ENCODE measurements at regions not wholly inside any gene's neighbourhood (a gene's known extent, or its start where the extent isn't known, plus 50 kb on each side); places are given as distances from the start of the nearest gene placed in this dataset.

- no peaks in the 10 kb centered on the region for H3K27me3 ChIP-seq (ENCODE audit: control insufficient read depth, insufficient read depth, low read length)
- H3K36me3 ChIP-seq (ENCODE audit: control insufficient read depth, insufficient read depth, low read length), result no peaks in the 10 kb centered on the region
- no peaks in the 10 kb centered on the region for H3K9me3 ChIP-seq (ENCODE audit: control insufficient read depth, insufficient read depth, low read length)
- H3K4me3 ChIP-seq (ENCODE audit: low read length), result no peak overlapping the region
- H3K27ac ChIP-seq (ENCODE audit: low read length), result no peak overlapping the region
- no peak for DNase-seq (ENCODE audit: low read depth, low spot score)
- 0 out of 2 replicates have a peak, but pooled peaks cover 1% of the 10 kb centered on the region for H3K4me1 ChIP-seq (ENCODE audit: control insufficient read depth, insufficient read depth, low read length)
- WGBS (ENCODE audit: insufficient coverage, insufficient read length), result no CpG with 5 or more reads among the region's 2 CpGs
These were observed 179.3 kb upstream of the ATF7IP start for GRCh38 chr12:14186193-14186502.

DNA sequence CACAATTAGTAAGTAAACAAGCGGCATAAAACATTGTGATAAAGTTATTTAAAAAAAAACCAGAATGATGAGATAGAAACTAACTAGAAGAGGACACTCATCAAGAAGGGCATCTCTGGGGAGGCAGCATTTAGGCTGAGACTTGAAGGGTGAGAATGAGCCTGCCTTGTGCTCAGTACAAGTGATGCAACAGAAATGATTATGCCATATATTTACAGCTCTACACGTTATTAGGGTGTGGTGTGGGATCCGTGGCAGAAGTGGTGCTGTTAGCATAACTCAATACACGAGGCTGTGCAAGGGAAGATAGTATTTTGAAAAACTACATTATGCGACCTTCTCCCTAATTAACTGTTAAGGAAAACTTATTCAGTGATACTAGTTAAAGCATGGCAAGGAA, 178.5 kb upstream of the ATF7IP start:
- H3K4me1 ChIP-seq (ENCODE audit: control insufficient read depth, insufficient read depth, low read length), result 0 out of 2 replicates have a peak, but pooled peaks cover 1% of the 10 kb centered on the region
- no peak overlapping the region for H3K27ac ChIP-seq (ENCODE audit: low read length)
- no peaks in the 10 kb centered on the region for H3K27me3 ChIP-seq (ENCODE audit: control insufficient read depth, insufficient read depth, low read length)
- H3K9me3 ChIP-seq (ENCODE audit: control insufficient read depth, insufficient read depth, low read length), result no peaks in the 10 kb centered on the region
- no peak overlapping the region for H3K4me3 ChIP-seq (ENCODE audit: low read length)
- H3K36me3 ChIP-seq (ENCODE audit: control insufficient read depth, insufficient read depth, low read length), result no peaks in the 10 kb centered on the region
- no peak for DNase-seq (ENCODE audit: low read depth, low spot score)
- WGBS (ENCODE audit: insufficient coverage, insufficient read length), result no CpG with 5 or more reads among the region's 5 CpGs

DNA sequence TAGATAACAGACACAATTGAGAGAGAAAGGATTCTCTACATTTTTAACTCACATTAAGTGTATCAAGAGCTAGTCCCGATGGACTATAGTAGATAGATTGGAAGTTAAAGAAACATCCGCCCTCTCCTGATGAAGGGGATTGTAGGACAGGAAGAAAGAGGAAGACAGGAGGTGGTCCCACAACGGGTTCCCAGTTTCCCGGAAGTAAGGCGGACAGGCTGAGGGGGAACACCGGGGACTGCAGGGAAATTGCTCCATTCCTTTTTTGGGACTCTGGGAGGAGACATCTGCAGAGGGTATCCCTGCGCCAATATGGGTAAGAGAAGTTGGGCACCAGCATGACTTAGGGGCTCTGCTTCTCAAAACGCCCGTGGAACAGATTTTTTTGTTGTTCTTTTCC, 177.5 kb upstream of the ATF7IP start:
- H3K4me1 ChIP-seq (ENCODE audit: control insufficient read depth, insufficient read depth, low read length), result 0 out of 2 replicates have a peak, but pooled peaks cover 1% of the 10 kb centered on the region
- no peaks in the 10 kb centered on the region for H3K27me3 ChIP-seq (ENCODE audit: control insufficient read depth, insufficient read depth, low read length)
- H3K4me3 ChIP-seq (ENCODE audit: low read length), result no peak overlapping the region
- no peaks in the 10 kb centered on the region for H3K9me3 ChIP-seq (ENCODE audit: control insufficient read depth, insufficient read depth, low read length)
- DNase-seq (ENCODE audit: low read depth, low spot score), result no peak
- no peaks in the 10 kb centered on the region for H3K36me3 ChIP-seq (ENCODE audit: control insufficient read depth, insufficient read depth, low read length)
- no peak overlapping the region for H3K27ac ChIP-seq (ENCODE audit: low read length)
- WGBS (ENCODE audit: insufficient coverage, insufficient read length), result no CpG with 5 or more reads among the region's 9 CpGs

- no peak for DNase-seq (ENCODE audit: low read depth, low spot score)
- WGBS (ENCODE audit: insufficient coverage, insufficient read length), result no CpG with 5 or more reads among the region's 2 CpGs
- Histone ChIP-seq H3K36me3 (ENCODE audit: control insufficient read depth, insufficient read depth, low read length) (no peaks in the 10 kb centered on the region), H3K27ac (ENCODE audit: low read length) (no peak overlapping the region), H3K9me3 (ENCODE audit: control insufficient read depth, insufficient read depth, low read length) (no peaks in the 10 kb centered on the region), H3K4me3 (ENCODE audit: low read length) (no peak overlapping the region), H3K27me3 (ENCODE audit: control insufficient read depth, insufficient read depth, low read length) (no peaks in the 10 kb centered on the region), H3K4me1 (ENCODE audit: control insufficient read depth, insufficient read depth, low read length) (0 out of 2 replicates have a peak, but pooled peaks cover 1% of the 10 kb centered on the region)
These were observed 176.7 kb upstream of the ATF7IP start for GRCh38 chr12:14188744-14189143.

GRCh38 chr12:14190694-14191093, 174.8 kb upstream of the ATF7IP start:
- WGBS (ENCODE audit: insufficient coverage, insufficient read length), result no CpG with 5 or more reads among the region's 1 CpG
- no peak overlapping the region for H3K27ac ChIP-seq (ENCODE audit: low read length)
- no peak for DNase-seq (ENCODE audit: low read depth, low spot score)
- no peaks in the 10 kb centered on the region for H3K36me3 ChIP-seq (ENCODE audit: control insufficient read depth, insufficient read depth, low read length)
- H3K27me3 ChIP-seq (ENCODE audit: control insufficient read depth, insufficient read depth, low read length), result no peaks in the 10 kb centered on the region
- no peak overlapping the region for H3K4me3 ChIP-seq (ENCODE audit: low read length)
- H3K4me1 ChIP-seq (ENCODE audit: control insufficient read depth, insufficient read depth, low read length), result peaks cover 1% of the 10 kb centered on the region
- no peaks in the 10 kb centered on the region for H3K9me3 ChIP-seq (ENCODE audit: control insufficient read depth, insufficient read depth, low read length)

DNA sequence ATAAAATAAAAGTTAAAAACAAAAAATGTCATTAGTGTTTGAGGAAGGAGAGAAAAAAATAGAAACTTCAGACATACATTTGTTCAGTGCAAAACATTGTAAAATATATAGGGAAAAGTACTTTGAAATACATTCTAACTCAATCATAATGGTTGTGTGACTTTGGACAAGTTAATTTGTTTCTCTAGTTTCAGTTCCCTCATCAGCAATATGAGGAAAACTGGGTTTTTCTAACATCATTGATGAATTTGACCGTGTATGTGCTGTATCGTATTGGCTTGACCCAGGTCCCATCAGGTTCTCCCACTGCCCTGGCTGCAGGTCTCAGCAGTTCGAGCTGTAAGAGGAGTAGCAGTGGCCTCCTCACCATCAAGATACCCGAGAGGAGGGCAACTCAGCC, 173.9 kb upstream of the ATF7IP start:
- Histone ChIP-seq H3K9me3 (ENCODE audit: control insufficient read depth, insufficient read depth, low read length) (no peaks in the 10 kb centered on the region), H3K27ac (ENCODE audit: low read length) (no peak overlapping the region), H3K36me3 (ENCODE audit: control insufficient read depth, insufficient read depth, low read length) (no peaks in the 10 kb centered on the region), H3K4me1 (ENCODE audit: control insufficient read depth, insufficient read depth, low read length) (peaks cover 1% of the 10 kb centered on the region), H3K4me3 (ENCODE audit: low read length) (no peak overlapping the region), H3K27me3 (ENCODE audit: control insufficient read depth, insufficient read depth, low read length) (no peaks in the 10 kb centered on the region)
- no peak for DNase-seq (ENCODE audit: low read depth, low spot score)
- no CpG with 5 or more reads among the region's 4 CpGs for WGBS (ENCODE audit: insufficient coverage, insufficient read length)

DNA sequence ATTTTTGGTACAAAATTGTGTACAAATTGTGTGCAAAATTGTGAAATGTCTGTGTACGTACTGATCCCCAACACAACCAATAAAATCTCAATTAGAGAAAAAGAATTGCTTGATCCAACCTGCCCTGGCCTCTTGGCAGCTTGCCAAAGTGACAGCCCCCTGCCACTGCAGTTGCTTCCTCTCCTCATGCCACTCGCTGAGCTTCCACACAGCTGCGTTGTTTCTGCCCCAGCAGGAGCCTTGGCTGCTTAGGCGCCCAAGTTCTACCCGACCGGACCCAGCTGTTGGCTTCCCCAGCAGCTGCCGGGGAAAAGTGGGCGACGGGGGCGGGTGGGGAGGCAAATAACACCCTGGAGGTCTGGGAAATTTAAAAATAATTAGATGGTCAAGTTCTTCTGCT, 171.8 kb upstream of the ATF7IP start:
- Histone ChIP-seq H3K4me3 (ENCODE audit: low read length) (no peak overlapping the region), H3K27ac (ENCODE audit: low read length) (no peak overlapping the region), H3K36me3 (ENCODE audit: control insufficient read depth, insufficient read depth, low read length) (no peaks in the 10 kb centered on the region), H3K4me1 (ENCODE audit: control insufficient read depth, insufficient read depth, low read length) (peaks cover 1% of the 10 kb centered on the region), H3K27me3 (ENCODE audit: control insufficient read depth, insufficient read depth, low read length) (no peaks in the 10 kb centered on the region), H3K9me3 (ENCODE audit: control insufficient read depth, insufficient read depth, low read length) (no peaks in the 10 kb centered on the region)
- no CpG with 5 or more reads among the region's 10 CpGs for WGBS (ENCODE audit: insufficient coverage, insufficient read length)
- no peak for DNase-seq (ENCODE audit: low read depth, low spot score)

DNA sequence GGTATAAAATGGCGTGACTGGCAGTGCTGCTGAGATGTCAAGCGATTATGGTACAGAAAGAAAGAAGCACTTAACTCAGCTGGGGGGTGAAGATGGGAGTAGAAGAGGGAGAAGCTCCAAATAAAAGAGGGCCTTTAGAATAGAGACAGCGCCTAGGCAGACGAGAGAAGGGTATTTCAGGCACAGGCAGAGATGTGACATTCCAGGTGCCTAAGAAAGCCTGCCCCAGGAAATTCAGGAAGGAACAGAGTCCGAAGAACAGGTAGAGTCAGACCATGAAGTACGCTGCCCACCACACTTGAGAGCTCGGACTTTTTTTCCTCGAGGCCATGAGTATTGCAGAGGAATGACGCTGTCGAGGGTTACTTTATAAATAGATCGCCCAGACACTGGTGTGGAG, 170.9 kb upstream of the ATF7IP start:
- no CpG with 5 or more reads among the region's 11 CpGs for WGBS (ENCODE audit: insufficient coverage, insufficient read length)
- DNase-seq (ENCODE audit: low read depth, low spot score), result no peak
- Histone ChIP-seq H3K27me3 (ENCODE audit: control insufficient read depth, insufficient read depth, low read length) (no peaks in the 10 kb centered on the region), H3K27ac (ENCODE audit: low read length) (no peak overlapping the region), H3K9me3 (ENCODE audit: control insufficient read depth, insufficient read depth, low read length) (no peaks in the 10 kb centered on the region), H3K36me3 (ENCODE audit: control insufficient read depth, insufficient read depth, low read length) (no peaks in the 10 kb centered on the region), H3K4me3 (ENCODE audit: low read length) (no peak overlapping the region), H3K4me1 (ENCODE audit: control insufficient read depth, insufficient read depth, low read length) (peaks cover 1% of the 10 kb centered on the region)

DNA sequence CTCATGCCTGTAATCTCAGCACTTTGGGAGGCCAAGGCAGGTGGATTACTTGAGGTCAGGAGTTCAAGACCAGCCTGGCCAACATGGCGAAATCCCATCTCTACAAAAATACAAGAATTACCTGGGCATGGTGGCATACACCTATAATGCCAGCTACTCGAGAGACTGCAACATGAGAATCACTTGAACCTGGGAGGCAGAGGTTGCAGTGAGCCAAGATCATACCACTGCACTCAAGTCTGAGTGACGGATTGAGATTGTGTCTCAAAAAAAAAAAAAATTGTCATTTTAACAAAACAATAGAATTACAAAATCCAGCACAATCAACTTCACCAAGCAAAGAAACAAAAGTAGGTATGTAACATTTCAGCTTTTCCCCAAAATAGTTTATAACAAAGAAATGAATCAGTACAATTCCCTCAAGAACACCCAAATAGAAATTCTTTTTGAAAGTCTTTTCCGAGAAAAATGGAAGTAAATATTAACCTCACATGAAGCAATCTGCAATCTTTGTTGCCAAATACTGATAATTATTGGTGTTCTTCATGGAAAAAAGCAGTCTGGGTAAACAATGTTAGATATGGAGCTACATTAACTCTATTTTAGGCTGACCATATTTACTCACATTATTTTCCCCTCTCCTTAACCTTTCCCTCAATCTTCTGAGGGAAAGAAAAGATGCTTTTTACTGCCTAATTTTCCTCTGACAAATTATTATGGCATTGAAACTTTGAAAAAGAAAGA, 165.9 kb upstream of the ATF7IP start:
- H3K4me1 ChIP-seq (ENCODE audit: control insufficient read depth, insufficient read depth, low read length), result no peaks in the 10 kb centered on the region; the same call in 1 of the 2 replicates
- H3K27me3 ChIP-seq (ENCODE audit: control insufficient read depth, insufficient read depth, low read length), result no peaks in the 10 kb centered on the region
- H3K36me3 ChIP-seq (ENCODE audit: control insufficient read depth, insufficient read depth, low read length), result no peaks in the 10 kb centered on the region
- H3K9me3 ChIP-seq (ENCODE audit: control insufficient read depth, insufficient read depth, low read length), result no peaks in the 10 kb centered on the region
- no peak for DNase-seq (ENCODE audit: low read depth, low spot score)
- H3K27ac ChIP-seq (ENCODE audit: low read length), result no peak overlapping the region
- WGBS (ENCODE audit: insufficient coverage, insufficient read length), result no CpG with 5 or more reads among the region's 4 CpGs
- H3K4me3 ChIP-seq (ENCODE audit: low read length), result no peak overlapping the region

GRCh38 chr12:14200598-14200997, 164.9 kb upstream of the ATF7IP start:
- Histone ChIP-seq H3K9me3 (ENCODE audit: control insufficient read depth, insufficient read depth, low read length) (no peaks in the 10 kb centered on the region), H3K4me1 (ENCODE audit: control insufficient read depth, insufficient read depth, low read length) (no peaks in the 10 kb centered on the region), H3K36me3 (ENCODE audit: control insufficient read depth, insufficient read depth, low read length) (no peaks in the 10 kb centered on the region), H3K27me3 (ENCODE audit: control insufficient read depth, insufficient read depth, low read length) (no peaks in the 10 kb centered on the region), H3K4me3 (ENCODE audit: low read length) (no peak overlapping the region), H3K27ac (ENCODE audit: low read length) (no peak overlapping the region)
- no peak for DNase-seq (ENCODE audit: low read depth, low spot score)
- WGBS (ENCODE audit: insufficient coverage, insufficient read length), result no CpG with 5 or more reads among the region's 2 CpGs

GRCh38 chr12:14201291-14201690, 164.2 kb upstream of the ATF7IP start:
- H3K9me3 ChIP-seq (ENCODE audit: control insufficient read depth, insufficient read depth, low read length), result no peaks in the 10 kb centered on the region
- no peak for DNase-seq (ENCODE audit: low read depth, low spot score)
- no CpG with 5 or more reads among the region's 1 CpG for WGBS (ENCODE audit: insufficient coverage, insufficient read length)
- no peak overlapping the region for H3K4me3 ChIP-seq (ENCODE audit: low read length)
- no peaks in the 10 kb centered on the region for H3K4me1 ChIP-seq (ENCODE audit: control insufficient read depth, insufficient read depth, low read length)
- H3K27me3 ChIP-seq (ENCODE audit: control insufficient read depth, insufficient read depth, low read length), result no peaks in the 10 kb centered on the region
- H3K27ac ChIP-seq (ENCODE audit: low read length), result no peak overlapping the region
- no peaks in the 10 kb centered on the region for H3K36me3 ChIP-seq (ENCODE audit: control insufficient read depth, insufficient read depth, low read length)

Measured in iPS DF 6.9 (cell line).